ENCODE measurements at regions not wholly inside any gene's neighbourhood (a gene's known extent, or its start where the extent isn't known, plus 50 kb on each side); places are given as distances from the start of the nearest gene placed in this dataset.

DNA sequence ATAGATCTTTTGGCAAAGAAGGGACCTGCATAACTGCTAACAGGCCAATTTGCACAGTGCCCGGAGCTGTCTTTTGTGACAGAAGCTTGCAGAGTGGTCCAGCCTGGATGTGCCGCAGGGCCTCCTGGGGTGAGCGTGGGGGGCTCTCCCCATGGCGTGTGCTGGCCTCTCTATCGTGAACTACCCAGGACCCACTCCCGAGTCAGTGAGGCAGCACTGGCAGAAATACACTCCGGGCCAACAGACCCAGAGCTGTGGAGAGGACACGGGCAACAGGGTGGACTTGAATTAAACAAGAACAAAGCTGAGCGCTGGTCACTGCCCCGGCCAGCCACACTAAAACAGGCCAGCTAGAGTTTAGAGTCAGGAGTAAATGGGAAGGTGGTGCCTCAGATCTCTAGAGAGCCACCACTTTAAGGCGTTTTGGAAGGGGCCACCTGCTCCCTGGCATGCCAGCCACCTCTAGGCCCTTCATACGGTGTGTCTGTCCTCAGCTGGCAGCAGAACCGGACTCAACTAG lies 152.1 kb downstream of the KLF13 start:
- DNase-seq (ENCODE audit: low read depth): no peak
- no peak for FAIRE-seq

DNA sequence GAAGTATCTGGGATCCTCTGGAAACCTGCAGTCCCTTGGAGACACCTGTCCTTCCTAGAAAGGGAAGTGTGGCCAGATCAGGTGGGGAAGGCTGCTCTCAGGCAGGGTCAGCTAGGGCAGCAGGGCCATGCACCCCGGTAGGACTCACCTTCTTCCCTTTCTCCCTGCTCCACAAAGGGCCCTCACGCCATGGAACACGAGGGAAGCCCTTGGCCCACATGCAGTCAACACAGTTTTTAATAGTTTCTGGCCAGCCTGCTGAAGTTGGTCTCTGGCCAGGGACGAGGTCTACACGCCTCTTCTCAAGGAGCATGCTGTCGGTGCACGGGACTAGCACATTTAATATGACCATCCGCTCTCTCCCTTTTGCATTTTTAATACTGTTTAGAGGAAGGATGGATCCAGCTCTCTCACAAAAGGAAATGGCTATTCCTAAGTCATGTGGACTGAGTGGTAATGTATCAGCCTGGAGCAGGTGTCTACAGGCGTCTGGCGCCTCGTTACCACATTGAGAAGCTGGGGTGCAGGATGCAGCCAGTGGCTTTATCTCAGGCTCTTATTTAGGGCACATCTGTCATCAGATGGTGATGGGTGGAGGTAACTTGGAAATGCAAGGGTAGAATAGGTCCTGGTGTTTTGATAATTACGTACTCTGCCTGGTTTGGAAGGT lies 153.9 kb downstream of the KLF13 start:
- no peak for DNase-seq (ENCODE audit: low read depth)
- H3K4me3 ChIP-seq (ENCODE audit: low read depth, low read length): no peak overlapping the region
- no peaks in the 10 kb centered on the region for H3K36me3 ChIP-seq (ENCODE audit: control insufficient read depth, insufficient read depth, low read length)
- no peak for FAIRE-seq
- TF ChIP-seq, protein P1, sequence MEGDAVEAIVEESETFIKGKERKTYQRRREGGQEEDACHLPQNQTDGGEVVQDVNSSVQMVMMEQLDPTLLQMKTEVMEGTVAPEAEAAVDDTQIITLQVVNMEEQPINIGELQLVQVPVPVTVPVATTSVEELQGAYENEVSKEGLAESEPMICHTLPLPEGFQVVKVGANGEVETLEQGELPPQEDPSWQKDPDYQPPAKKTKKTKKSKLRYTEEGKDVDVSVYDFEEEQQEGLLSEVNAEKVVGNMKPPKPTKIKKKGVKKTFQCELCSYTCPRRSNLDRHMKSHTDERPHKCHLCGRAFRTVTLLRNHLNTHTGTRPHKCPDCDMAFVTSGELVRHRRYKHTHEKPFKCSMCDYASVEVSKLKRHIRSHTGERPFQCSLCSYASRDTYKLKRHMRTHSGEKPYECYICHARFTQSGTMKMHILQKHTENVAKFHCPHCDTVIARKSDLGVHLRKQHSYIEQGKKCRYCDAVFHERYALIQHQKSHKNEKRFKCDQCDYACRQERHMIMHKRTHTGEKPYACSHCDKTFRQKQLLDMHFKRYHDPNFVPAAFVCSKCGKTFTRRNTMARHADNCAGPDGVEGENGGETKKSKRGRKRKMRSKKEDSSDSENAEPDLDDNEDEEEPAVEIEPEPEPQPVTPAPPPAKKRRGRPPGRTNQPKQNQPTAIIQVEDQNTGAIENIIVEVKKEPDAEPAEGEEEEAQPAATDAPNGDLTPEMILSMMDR (IDR thresholded peaks at IDR 0.05; ENCODE audit: insufficient read depth, low read length, severe bottlenecking): no peak
- peaks cover 8% of the 10 kb centered on the region for H3K27me3 ChIP-seq (ENCODE audit: control insufficient read depth, insufficient read depth, low read length)

More for the DNA sequence above, 152.1 kb downstream of the KLF13 start:
- Histone ChIP-seq H3K27me3 (ENCODE audit: control insufficient read depth, insufficient read depth, low read length) (peaks cover 8% of the 10 kb centered on the region), H3K4me3 (ENCODE audit: low read depth, low read length) (no peak overlapping the region), H3K36me3 (ENCODE audit: control insufficient read depth, insufficient read depth, low read length) (no peaks in the 10 kb centered on the region)
- TF ChIP-seq, protein P1 (IDR thresholded peaks at IDR 0.05; ENCODE audit: insufficient read depth, low read length, severe bottlenecking): no peak

DNA sequence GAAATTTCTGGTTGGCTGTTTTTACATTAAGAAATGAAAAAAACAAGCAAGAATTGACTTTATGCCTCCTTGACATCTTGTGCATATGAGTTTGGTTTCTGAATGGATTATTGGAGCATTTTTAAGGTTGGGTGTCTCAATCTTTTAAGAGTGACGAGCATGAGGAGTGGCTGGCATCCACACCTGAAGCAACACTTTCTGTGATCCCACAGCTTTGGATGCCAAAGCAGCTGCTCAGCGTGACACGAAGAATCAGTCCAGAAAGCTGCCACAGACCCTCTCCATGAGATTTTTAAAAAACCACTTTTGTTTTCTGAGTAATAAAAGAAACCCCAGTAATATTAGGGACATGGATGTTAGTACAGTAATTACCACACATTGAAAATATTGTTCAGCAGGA lies 154.5 kb downstream of the KLF13 start:
- Histone ChIP-seq H3K36me3 (ENCODE audit: control insufficient read depth, insufficient read depth, low read length) (no peaks in the 10 kb centered on the region), H3K27me3 (ENCODE audit: control insufficient read depth, insufficient read depth, low read length) (peaks cover 8% of the 10 kb centered on the region), H3K4me3 (ENCODE audit: low read depth, low read length) (no peak overlapping the region)
- DNase-seq (ENCODE audit: low read depth): no peak
- no peak for FAIRE-seq
- TF ChIP-seq, protein P1 (IDR thresholded peaks at IDR 0.05; ENCODE audit: insufficient read depth, low read length, severe bottlenecking): no peak

DNA sequence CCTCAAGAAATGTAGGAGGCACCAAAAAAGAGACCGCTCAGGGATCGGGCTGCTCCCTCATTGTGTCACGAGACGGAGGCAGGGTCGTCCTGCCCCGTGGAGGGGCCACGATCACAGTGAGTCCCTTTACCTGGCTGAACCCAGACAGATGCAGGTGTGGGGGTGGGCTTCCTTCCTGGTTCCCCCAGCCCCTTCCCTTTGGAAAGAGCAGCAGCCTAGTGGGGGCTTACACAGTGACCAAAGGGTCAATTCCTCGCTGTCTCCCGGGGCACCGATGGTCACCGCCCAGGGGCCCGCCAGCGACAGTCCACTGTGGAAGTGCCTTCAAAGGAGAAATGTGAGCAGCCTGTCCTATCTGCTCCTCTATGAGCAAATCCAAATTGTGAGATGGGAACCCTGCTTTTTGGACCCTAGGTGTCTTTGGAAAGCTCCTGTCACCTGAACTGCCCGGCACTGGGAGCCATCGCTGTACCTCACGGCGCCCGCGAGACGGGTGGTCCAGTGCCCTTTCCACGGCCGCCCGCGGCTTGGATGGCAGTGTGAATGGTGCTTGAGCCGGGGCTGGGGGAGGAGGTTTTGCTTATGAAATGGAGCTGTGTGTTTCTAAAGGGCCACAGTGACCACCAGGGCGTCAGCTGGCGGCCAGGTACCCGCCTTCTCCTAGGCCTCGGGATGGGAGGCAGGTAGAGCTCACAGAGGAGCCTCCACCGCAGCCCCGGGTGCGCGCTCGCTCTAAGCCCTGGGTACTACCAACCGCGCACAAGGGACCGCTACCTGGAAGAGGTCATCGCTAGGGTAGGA lies 155.7 kb downstream of the KLF13 start:
- H3K4me3 ChIP-seq (ENCODE audit: low read depth, low read length): no peak overlapping the region
- DNase-seq (ENCODE audit: low read depth) (no peak), FAIRE-seq (no peak)
- no peaks in the 10 kb centered on the region for H3K36me3 ChIP-seq (ENCODE audit: control insufficient read depth, insufficient read depth, low read length)
- peaks cover 8% of the 10 kb centered on the region for H3K27me3 ChIP-seq (ENCODE audit: control insufficient read depth, insufficient read depth, low read length)
- TF ChIP-seq, protein P1 (IDR thresholded peaks at IDR 0.05; ENCODE audit: insufficient read depth, low read length, severe bottlenecking): no peak

DNA sequence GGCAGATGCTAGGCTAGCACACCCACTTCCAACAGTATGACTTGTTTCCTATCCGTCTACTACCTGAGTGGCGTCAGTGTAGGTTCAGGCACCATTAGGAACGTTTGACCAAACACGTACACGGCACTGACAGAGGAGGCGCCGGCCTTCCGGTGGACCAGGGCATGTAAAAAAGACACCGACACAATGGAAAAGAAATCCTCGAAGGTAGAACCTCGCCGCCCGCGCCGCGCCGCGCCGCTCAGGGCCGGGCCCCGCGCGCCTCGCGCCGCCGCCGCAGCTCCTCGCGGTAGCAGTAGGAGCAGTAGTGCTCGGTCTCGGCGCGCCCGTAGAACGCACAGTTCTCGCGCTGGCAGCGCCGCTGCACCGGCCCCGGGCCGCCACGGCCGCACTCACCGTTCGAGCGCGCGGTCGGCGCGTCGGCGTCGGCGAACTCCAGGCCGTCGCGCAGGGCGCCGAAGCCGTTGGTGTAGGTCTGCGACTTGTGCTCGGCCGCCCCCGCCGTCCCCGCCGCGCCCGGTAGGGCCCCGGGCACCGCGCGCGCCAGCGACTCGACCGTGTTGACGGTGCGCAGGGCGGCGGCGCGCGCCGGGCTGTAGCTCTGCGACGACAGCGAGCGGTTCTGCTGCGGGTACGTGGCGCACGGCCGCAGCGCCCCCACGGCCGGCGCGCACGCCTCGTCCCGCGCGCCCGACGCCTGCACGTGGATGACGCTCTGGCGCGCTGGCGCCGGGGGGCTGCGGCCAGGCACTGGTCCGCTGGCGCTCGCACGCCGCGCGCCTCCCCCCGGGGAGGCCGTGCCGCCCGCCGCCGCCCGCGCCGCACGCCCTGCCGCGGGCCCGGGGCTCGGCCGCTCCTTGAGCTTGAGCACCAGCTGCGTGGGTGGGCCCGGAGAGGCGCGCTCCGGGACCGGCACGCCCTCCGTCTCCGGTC lies 156.7 kb downstream of the KLF13 start:
- DNase-seq (ENCODE audit: low read depth) (no peak), FAIRE-seq (no peak)
- Histone ChIP-seq H3K27me3 (ENCODE audit: control insufficient read depth, insufficient read depth, low read length) (peaks cover 8% of the 10 kb centered on the region), H3K4me3 (ENCODE audit: low read depth, low read length) (peak overlapping the region; percentile 12), H3K36me3 (ENCODE audit: control insufficient read depth, insufficient read depth, low read length) (no peaks in the 10 kb centered on the region)
- TF ChIP-seq, protein P1 (IDR thresholded peaks at IDR 0.05; ENCODE audit: insufficient read depth, low read length, severe bottlenecking): no peak
